GM23338 (cell line): ENCODE measurements at regions not wholly inside any gene's neighbourhood (a gene's known extent, or its start where the extent isn't known, plus 50 kb on each side); places are given as distances from the start of the nearest gene placed in this dataset.

Experiments
- ATAC-seq: fragments of 200-7000 bp; cut with Tn5 transposase; 3 replicates; pipeline ENCODE4 v1.9.1; 2020
- DNase-seq: peaks from one replicate; pipeline ENCODE4 v3.0.0-alpha.2; 2015; ENCODE audit warnings: low spot score
- H2AFZ ChIP-seq: fragments of 200-600 bp; sonication (generic); 2 replicates; pipeline ENCODE4 v1.8.0; 2016; ENCODE audit warnings: antibody characterized with exemption, mild to moderate bottlenecking, moderate library complexity
- H3F3A ChIP-seq: fragments of 200-600 bp; sonication (generic); replicated peaks from 2 replicates; pipeline ENCODE4 v1.8.0; 2017; ENCODE audit warnings: antibody characterized with exemption, mixed run types, low read depth
- H3K27ac ChIP-seq: fragments of 200-600 bp; sonication (generic); 2 replicates; pipeline ENCODE4 v1.6.1; 2016; ENCODE audit warnings: low read depth
- H3K27me3 ChIP-seq: fragments of 200-600 bp; sonication (generic); 2 replicates; pipeline ENCODE4 v1.8.0; 2016; ENCODE audit warnings: mild to moderate bottlenecking, mixed run types, moderate library complexity; ENCODE audit not compliant: insufficient read depth
- H3K36me3 ChIP-seq: fragments of 200-600 bp; sonication (generic); 2 replicates; pipeline ENCODE4 v1.8.0; 2016; ENCODE audit warnings: mild to moderate bottlenecking; ENCODE audit not compliant: insufficient read depth
- H3K4me1 ChIP-seq: fragments of 200-600 bp; sonication (generic); 2 replicates; pipeline ENCODE4 v1.8.0; 2016; ENCODE audit warnings: mild to moderate bottlenecking, moderate library complexity; ENCODE audit not compliant: insufficient read depth
- H3K4me2 ChIP-seq: fragments of 200-600 bp; sonication (generic); 2 replicates; pipeline ENCODE4 v1.7.1; 2017; ENCODE audit warnings: mixed run types
- H3K4me3 ChIP-seq: fragments of 200-600 bp; sonication (generic); 2 replicates; pipeline ENCODE4 v1.6.1; 2016; ENCODE audit warnings: mixed run types
- H3K79me2 ChIP-seq: fragments of 200-600 bp; sonication (generic); replicated peaks from 2 replicates; pipeline ENCODE4 v1.8.0; 2017; ENCODE audit warnings: mild to moderate bottlenecking; ENCODE audit not compliant: insufficient read depth
- H3K9me2 ChIP-seq: fragments of 200-600 bp; sonication (generic); 2 replicates; pipeline ENCODE4 v1.8.0; 2017; ENCODE audit not compliant: insufficient read depth
- H4K20me1 ChIP-seq: fragments of 200-600 bp; sonication (generic); replicated peaks from 2 replicates; pipeline ENCODE4 v1.8.0; 2017; ENCODE audit warnings: mild to moderate bottlenecking; ENCODE audit not compliant: insufficient read depth
- H3K27ac Mint-ChIP-seq: 2 replicates; pipeline ENCODE4 v1.8.0; 2020; ENCODE audit warnings: inconsistent platforms, mild to moderate bottlenecking, moderate library complexity, mixed read lengths
- H3K27me3 Mint-ChIP-seq: 3 replicates; pipeline ENCODE4 v1.8.0; 2022; ENCODE audit warnings: low read depth, mild to moderate bottlenecking, moderate library complexity, mixed read lengths, inconsistent platforms; ENCODE audit not compliant: insufficient read depth, poor library complexity
- H3K36me3 Mint-ChIP-seq: 3 replicates; pipeline ENCODE4 v1.8.0; 2021; ENCODE audit warnings: low read depth, mild to moderate bottlenecking, inconsistent platforms, moderate library complexity, mixed read lengths
- H3K4me1 Mint-ChIP-seq: 3 replicates; pipeline ENCODE4 v1.8.0; 2020; ENCODE audit warnings: mild to moderate bottlenecking, inconsistent platforms, mixed read lengths
- H3K4me3 Mint-ChIP-seq: 3 replicates; pipeline ENCODE4 v1.8.0; 2021; ENCODE audit warnings: moderate library complexity, mild to moderate bottlenecking, inconsistent platforms, mixed read lengths
- H3K9me3 Mint-ChIP-seq: 3 replicates; pipeline ENCODE4 v1.8.0; 2020; ENCODE audit warnings: moderate library complexity, mild to moderate bottlenecking, inconsistent platforms, mixed read lengths
- CREB1 ChIP-seq: fragments of 250-450 bp; sonication (Bioruptor Pico); IDR thresholded peaks from 2 replicates; pipeline ENCODE4 v1.5.0; 2020; ENCODE audit warnings: low read depth, mild to moderate bottlenecking, moderate library complexity
- EZH2 ChIP-seq: fragments of 200-600 bp; sonication (generic); IDR thresholded peaks from one replicate; pipeline ENCODE4 v1.8.0; 2017; ENCODE audit warnings: antibody characterized with exemption, mild to moderate bottlenecking, low read depth; ENCODE audit not compliant: unreplicated experiment
- JUNB ChIP-seq: IDR thresholded peaks from one replicate; pipeline ENCODE4 v1.6.1; 2016; ENCODE audit warnings: antibody characterized with exemption; ENCODE audit not compliant: unreplicated experiment
- NANOG ChIP-seq: IDR thresholded peaks from 2 replicates; pipeline ENCODE4 v1.6.1; 2016; ENCODE audit warnings: antibody characterized with exemption, borderline replicate concordance
- STAT1 ChIP-seq: IDR thresholded peaks from one replicate; pipeline ENCODE4 v1.6.1; 2016; ENCODE audit warnings: antibody characterized with exemption; ENCODE audit not compliant: unreplicated experiment
- ZNF462 ChIP-seq: fragments of 250-450 bp; sonication (Bioruptor Pico); IDR thresholded peaks from 2 replicates; pipeline ENCODE4 v1.5.0; 2020; ENCODE audit warnings: mild to moderate bottlenecking, moderate library complexity
- TF ChIP-seq, protein P1 (sequence below), 2 experiments: fragments of 200-600 bp in 1 of 2; sonication (generic) in 1 of 2; conservative IDR thresholded peaks; 2 replicates each; pipeline versions ENCODE4 v1.5.1 to v1.6.1; 2016 to 2017; ENCODE audit warnings: antibody characterized with exemption in 2 of 2, low read depth in 2 of 2, mild to moderate bottlenecking in 2 of 2, moderate library complexity in 1 of 2

DNA sequence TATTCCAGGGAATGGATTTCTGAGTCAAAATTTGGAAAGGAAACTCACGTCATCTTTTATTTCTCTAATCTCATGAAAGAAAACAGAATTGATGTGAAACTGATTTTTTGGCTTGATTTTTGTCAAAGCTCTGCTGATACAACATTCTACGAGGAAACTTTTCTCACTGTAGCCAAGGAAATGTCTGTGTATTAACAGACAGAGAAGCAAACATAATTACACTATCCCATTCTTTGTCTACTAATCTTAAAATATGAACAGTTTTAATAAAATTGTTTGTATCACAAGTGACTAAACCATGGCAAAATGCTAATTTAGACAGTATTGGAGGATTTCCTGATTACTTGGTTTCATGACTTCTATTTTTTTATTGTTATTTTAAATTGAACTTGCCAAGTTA, 1437.0 kb downstream of the OTOL1 start:
- DNase-seq (no peak), ATAC-seq (no peak)
- Mint-ChIP-seq H3K4me1 (peaks cover 8% of the 10 kb centered on the region), H3K27me3 (no peaks in the 10 kb centered on the region), H3K4me3 (no peak overlapping the region), H3K27ac (no peak overlapping the region), H3K9me3 (no peaks in the 10 kb centered on the region), H3K36me3 (no peaks in the 10 kb centered on the region)
- H3K4me1 ChIP-seq = no peaks in the 10 kb centered on the region
- H3K79me2 ChIP-seq = no peaks in the 10 kb centered on the region
- H3K27ac ChIP-seq = no peak overlapping the region
- H3F3A ChIP-seq = no peaks in the 10 kb centered on the region
- H3K4me2 ChIP-seq = no peak overlapping the region
- no peaks in the 10 kb centered on the region for H3K27me3 ChIP-seq
- no peaks in the 10 kb centered on the region for H4K20me1 ChIP-seq
- TF ChIP-seq NANOG (no peak), JUNB (no peak), ZNF462 (no peak), CREB1 (no peak)
- TF ChIP-seq, protein P1, sequence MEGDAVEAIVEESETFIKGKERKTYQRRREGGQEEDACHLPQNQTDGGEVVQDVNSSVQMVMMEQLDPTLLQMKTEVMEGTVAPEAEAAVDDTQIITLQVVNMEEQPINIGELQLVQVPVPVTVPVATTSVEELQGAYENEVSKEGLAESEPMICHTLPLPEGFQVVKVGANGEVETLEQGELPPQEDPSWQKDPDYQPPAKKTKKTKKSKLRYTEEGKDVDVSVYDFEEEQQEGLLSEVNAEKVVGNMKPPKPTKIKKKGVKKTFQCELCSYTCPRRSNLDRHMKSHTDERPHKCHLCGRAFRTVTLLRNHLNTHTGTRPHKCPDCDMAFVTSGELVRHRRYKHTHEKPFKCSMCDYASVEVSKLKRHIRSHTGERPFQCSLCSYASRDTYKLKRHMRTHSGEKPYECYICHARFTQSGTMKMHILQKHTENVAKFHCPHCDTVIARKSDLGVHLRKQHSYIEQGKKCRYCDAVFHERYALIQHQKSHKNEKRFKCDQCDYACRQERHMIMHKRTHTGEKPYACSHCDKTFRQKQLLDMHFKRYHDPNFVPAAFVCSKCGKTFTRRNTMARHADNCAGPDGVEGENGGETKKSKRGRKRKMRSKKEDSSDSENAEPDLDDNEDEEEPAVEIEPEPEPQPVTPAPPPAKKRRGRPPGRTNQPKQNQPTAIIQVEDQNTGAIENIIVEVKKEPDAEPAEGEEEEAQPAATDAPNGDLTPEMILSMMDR (conservative IDR thresholded peaks at IDR 0.05; ENCODE audit: low read depth in 2 of 2) = no peak
- no peak overlapping the region for H3K4me3 ChIP-seq
- H3K9me2 ChIP-seq = peaks cover 8% of the 10 kb centered on the region; the same call in 1 of the 2 replicates
- no peaks in the 10 kb centered on the region for H3K36me3 ChIP-seq
- no peak overlapping the region for H2AFZ ChIP-seq

DNA sequence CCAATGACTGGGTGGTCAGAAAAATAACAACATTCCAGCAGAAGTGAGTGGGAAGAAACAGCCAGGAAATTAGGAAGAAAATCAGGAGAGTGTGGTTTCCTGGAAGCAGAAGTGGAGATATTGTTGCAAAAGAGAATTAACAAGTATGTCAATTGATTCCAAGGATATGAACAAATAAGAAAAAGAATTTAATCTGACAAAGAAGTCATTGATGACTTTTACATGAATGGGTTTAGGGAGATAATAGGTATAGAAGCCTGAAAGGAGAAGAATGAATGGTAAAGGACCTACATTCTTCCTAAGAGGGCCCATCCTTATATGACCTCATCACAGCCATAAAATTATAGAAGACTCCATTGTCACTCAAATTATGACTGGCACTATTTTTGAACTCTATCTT, 1440.1 kb downstream of the OTOL1 start:
- no peaks in the 10 kb centered on the region for H3K27me3 Mint-ChIP-seq
- H3K4me1 Mint-ChIP-seq = peaks cover 8% of the 10 kb centered on the region
- H3K4me3 Mint-ChIP-seq = no peak overlapping the region
- H3K4me3 ChIP-seq = no peak overlapping the region
- no peak overlapping the region for H3K27ac ChIP-seq
- H3K27ac Mint-ChIP-seq = no peak overlapping the region
- H3K27me3 ChIP-seq = no peaks in the 10 kb centered on the region
- H4K20me1 ChIP-seq = no peaks in the 10 kb centered on the region
- H3F3A ChIP-seq = no peaks in the 10 kb centered on the region
- peaks cover 8% of the 10 kb centered on the region for H3K9me2 ChIP-seq
- H3K36me3 ChIP-seq = no peaks in the 10 kb centered on the region
- no peaks in the 10 kb centered on the region; the same call in 2 of the 3 replicates for H3K9me3 Mint-ChIP-seq
- DNase-seq (no peak), ATAC-seq (no peak)
- no peaks in the 10 kb centered on the region for H3K36me3 Mint-ChIP-seq
- no peak overlapping the region for H2AFZ ChIP-seq
- no peak overlapping the region for H3K4me2 ChIP-seq
- no peaks in the 10 kb centered on the region for H3K4me1 ChIP-seq
- no peaks in the 10 kb centered on the region for H3K79me2 ChIP-seq
- TF ChIP-seq STAT1 (no peak), CREB1 (no peak), EZH2 (no peak)
